ENCODE measurements at regions not wholly inside any gene's neighbourhood (a gene's known extent, or its start where the extent isn't known, plus 50 kb on each side); places are given as distances from the start of the nearest gene placed in this dataset.

GRCh38 chr1:191699343-191699742 lies 458.9 kb upstream of the RGS18 start:
- no peak for ATAC-seq
- Mint-ChIP-seq H3K27ac (no peak overlapping the region), H3K4me1 (no peaks in the 10 kb centered on the region), H3K9me3 (peaks cover 14% of the 10 kb centered on the region), H3K36me3 (peaks cover 2% of the 10 kb centered on the region; the same call in 1 of the 2 replicates), H3K4me3 (no peak overlapping the region), H3K27me3 (ENCODE audit: low read depth) (no peaks in the 10 kb centered on the region)
- ChIA-PET CTCF (no interaction called here), POLR2A (no interaction called here)
- no peak for TF ChIP-seq NFE2L1 (CRISPR knock-in tag; IDR thresholded peaks at IDR 0.05)
- no peak for TF ChIP-seq CDX4 (CRISPR knock-in tag; IDR thresholded peaks at IDR 0.05; ENCODE audit: borderline replicate concordance)
- no peak for TF ChIP-seq OVOL2 (CRISPR knock-in tag; IDR thresholded peaks at IDR 0.05; ENCODE audit: borderline replicate concordance)
- TF ChIP-seq HMGXB4 (CRISPR knock-in tag; IDR thresholded peaks at IDR 0.05) = no peak
- no peak for TF ChIP-seq ZMAT4 (CRISPR knock-in tag; IDR thresholded peaks at IDR 0.05)
- TF ChIP-seq EMX1 (CRISPR knock-in tag; IDR thresholded peaks at IDR 0.05) = no peak
- TF ChIP-seq SOX15 (CRISPR knock-in tag; IDR thresholded peaks at IDR 0.05) = no peak
- no peak for DNase-seq (ENCODE audit: low spot score)

GRCh38 chr1:191700922-191701321 lies 457.3 kb upstream of the RGS18 start:
- DNase-seq (ENCODE audit: low spot score) (no peak), ATAC-seq (no peak)
- no peaks in the 10 kb centered on the region for H3K27me3 Mint-ChIP-seq (ENCODE audit: low read depth)
- CTCF ChIA-PET = no interaction called here
- no peaks in the 10 kb centered on the region for H3K4me1 Mint-ChIP-seq
- TF ChIP-seq ZNF416 (CRISPR knock-in tag; IDR thresholded peaks at IDR 0.05) (no peak), CREB1 (CRISPR knock-in tag; IDR thresholded peaks at IDR 0.05) (no peak), ZMAT4 (CRISPR knock-in tag; IDR thresholded peaks at IDR 0.05) (no peak), ZBTB21 (CRISPR knock-in tag; IDR thresholded peaks at IDR 0.05; ENCODE audit: borderline replicate concordance) (no peak), MLX (CRISPR knock-in tag; IDR thresholded peaks at IDR 0.05) (no peak), PREB (CRISPR knock-in tag; IDR thresholded peaks at IDR 0.05; ENCODE audit: borderline replicate concordance) (no peak), SMAD4 (CRISPR knock-in tag; IDR thresholded peaks at IDR 0.05) (no peak)
- POLR2A ChIA-PET = interaction anchor here (0.6 kb wide), 1 partner anchor 297 kb away, joined by 3 read pairs; no protein-coding TSS in a partner anchor
- H3K27ac Mint-ChIP-seq = no peak overlapping the region
- no peaks in the 10 kb centered on the region for H3K36me3 Mint-ChIP-seq
- H3K9me3 Mint-ChIP-seq = peaks cover 3% of the 10 kb centered on the region
- H3K4me3 Mint-ChIP-seq = no peak overlapping the region

GRCh38 chr1:191702124-191702523 lies 456.1 kb upstream of the RGS18 start:
- ATAC-seq = no peak
- H3K36me3 Mint-ChIP-seq = no peaks in the 10 kb centered on the region
- TF ChIP-seq ESRRA (CRISPR knock-in tag; IDR thresholded peaks at IDR 0.05; ENCODE audit: borderline replicate concordance) = no peak
- TF ChIP-seq RORB (CRISPR knock-in tag; IDR thresholded peaks at IDR 0.05) = no peak
- no peak for TF ChIP-seq ETV6 (CRISPR knock-in tag; IDR thresholded peaks at IDR 0.05)
- no peak for TF ChIP-seq ZNF121 (CRISPR knock-in tag; IDR thresholded peaks at IDR 0.05)
- no peak for TF ChIP-seq ZNF219 (CRISPR knock-in tag; IDR thresholded peaks at IDR 0.05; ENCODE audit: borderline replicate concordance)
- POLR2A ChIA-PET = no interaction called here
- no peaks in the 10 kb centered on the region for H3K27me3 Mint-ChIP-seq (ENCODE audit: low read depth)
- no peak overlapping the region for H3K27ac Mint-ChIP-seq
- DNase-seq (ENCODE audit: low spot score) = no peak
- no peaks in the 10 kb centered on the region for H3K4me1 Mint-ChIP-seq
- CTCF ChIA-PET = no interaction called here
- H3K4me3 Mint-ChIP-seq = no peak overlapping the region
- H3K9me3 Mint-ChIP-seq = no peaks in the 10 kb centered on the region
